K562 (cell line): ENCODE measurements at regions not wholly inside any gene's neighbourhood (a gene's known extent, or its start where the extent isn't known, plus 50 kb on each side); places are given as distances from the start of the nearest gene placed in this dataset.

Experiments
- CREB3 ChIP-seq: fragments of 450-650 bp; conservative IDR thresholded peaks from 2 replicates; pipeline ENCODE4 v1.6.1; 2016; ENCODE audit warnings: missing genetic modification characterization, low read depth, mild to moderate bottlenecking, missing compliant biosample characterization, moderate library complexity
- CXXC5 ChIP-seq: fragments of 250-450 bp; sonication (Bioruptor Pico); IDR thresholded peaks from 2 replicates; pipeline ENCODE4 v1.8.0; 2022; ENCODE audit warnings: inconsistent platforms, mild to moderate bottlenecking, moderate library complexity
- FIP1L1 ChIP-seq: fragments of 200-400 bp; formaldehyde crosslinking; IDR thresholded peaks from 2 replicates; pipeline ENCODE4 v1.6.1; 2018; ENCODE audit warnings: mild to moderate bottlenecking, low read depth, low read length; ENCODE audit not compliant: poor library complexity, severe bottlenecking
- HCFC1 ChIP-seq: IDR thresholded peaks from 2 replicates; pipeline ENCODE4 v1.6.1; 2012; ENCODE audit warnings: low read depth, low read length, improper control_type of control experiment
- KLF16 ChIP-seq: IDR thresholded peaks from 2 replicates; pipeline ENCODE4 v1.6.1; 2016; ENCODE audit warnings: antibody characterized with exemption
- MYBL2 ChIP-seq, 2 experiments: fragments of 450-650 bp in 1 of 2; sonication (generic) in 1 of 2; formaldehyde crosslinking in 1 of 2; IDR thresholded peaks; 2 replicates each; pipeline versions ENCODE4 v1.6.1 to v1.8.1; 2017 to 2022; ENCODE audit warnings: borderline replicate concordance in 1 of 2, inconsistent platforms in 1 of 2, low read depth in 1 of 2, mild to moderate bottlenecking in 1 of 2, missing genetic modification reagents in 1 of 2, moderate library complexity in 1 of 2
- NUFIP1 ChIP-seq: fragments of 450-650 bp; IDR thresholded peaks from 2 replicates; pipeline ENCODE4 v1.6.1; 2018; ENCODE audit not compliant: partially characterized antibody
- PCBP1 ChIP-seq: fragments of 200-400 bp; formaldehyde crosslinking; IDR thresholded peaks from 2 replicates; pipeline ENCODE4 v1.6.1; 2018; ENCODE audit warnings: mild to moderate bottlenecking, low read depth, low read length; ENCODE audit not compliant: poor library complexity, severe bottlenecking
- PHF21A ChIP-seq: fragments of 450-650 bp; IDR thresholded peaks from 2 replicates; pipeline ENCODE4 v1.6.1; 2017; ENCODE audit warnings: low read depth, borderline replicate concordance
- PRMT5 ChIP-seq: sonication (generic); formaldehyde crosslinking; IDR thresholded peaks from 2 replicates; pipeline ENCODE4 v1.5.0; 2020; ENCODE audit warnings: missing genetic modification reagents
- SMARCE1 ChIP-seq: fragments of 450-650 bp; IDR thresholded peaks from 2 replicates; pipeline ENCODE4 v1.7.1; 2016; ENCODE audit warnings: mild to moderate bottlenecking
- TFAM ChIP-seq: fragments of 250-450 bp; sonication (Bioruptor Pico); conservative IDR thresholded peaks from 2 replicates; pipeline ENCODE4 v1.5.0; 2021; ENCODE audit warnings: mild to moderate bottlenecking, moderate library complexity
- ZFP1 ChIP-seq: fragments of 450-650 bp; formaldehyde crosslinking; IDR thresholded peaks from 2 replicates; pipeline ENCODE4 v1.4.0; 2020; ENCODE audit warnings: mild to moderate bottlenecking, mixed read lengths
- ZFP36 ChIP-seq: fragments of 150-350 bp; IDR thresholded peaks from 2 replicates; pipeline ENCODE4 v1.6.1; 2018; ENCODE audit warnings: low read length, low read depth; ENCODE audit not compliant: partially characterized antibody
- ZNF384 ChIP-seq: IDR thresholded peaks from 2 replicates; pipeline ENCODE4 v1.6.1; 2012; ENCODE audit warnings: low read depth, low read length, improper control_type of control experiment
- ZNF609 ChIP-seq: sonication (generic); formaldehyde crosslinking; IDR thresholded peaks from 2 replicates; pipeline ENCODE4 v1.8.1; 2023; ENCODE audit warnings: missing genetic modification reagents, mild to moderate bottlenecking, borderline replicate concordance
- ZNF830 ChIP-seq: fragments of 250-450 bp; sonication (Bioruptor Pico); IDR thresholded peaks from 2 replicates; pipeline ENCODE4 v1.5.0; 2021; ENCODE audit warnings: mild to moderate bottlenecking
- TF ChIP-seq, protein P1 (sequence below): IDR thresholded peaks from 3 replicates; pipeline ENCODE4 v1.6.1; 2011; ENCODE audit warnings: borderline replicate concordance, mild to moderate bottlenecking, moderate library complexity; ENCODE audit not compliant: insufficient read length; ENCODE audit errors: extremely low read depth

- no peak for TF ChIP-seq ZFP1 (CRISPR knock-in tag)
- peak; percentile 84 for TF ChIP-seq NUFIP1
- peak; percentile 100 for TF ChIP-seq KLF16
- no peak for TF ChIP-seq PCBP1
- TF ChIP-seq HCFC1 = peak; percentile 50; the same call in 1 of the 2 replicates
- no peak for TF ChIP-seq TFAM
- peak; percentile 97 for TF ChIP-seq ZNF609
- no peak; the same call in 1 of the 2 replicates for TF ChIP-seq MYBL2 (IDR thresholded peaks at IDR 0.05; ENCODE audit: low read depth)
- TF ChIP-seq MYBL2 (CRISPR knock-in tag; IDR thresholded peaks at IDR 0.05; ENCODE audit: borderline replicate concordance) = no peak
- TF ChIP-seq CXXC5 = peak; percentile 88
- peak; percentile 60; the same call in 1 of the 2 replicates for TF ChIP-seq ZNF830 (CRISPR knock-in tag)
- TF ChIP-seq ZFP36 = peak; percentile 33
- peak; percentile 98 for TF ChIP-seq CREB3 (tag)
- no peak for TF ChIP-seq PHF21A
- TF ChIP-seq SMARCE1 = peak; percentile 100
- TF ChIP-seq ZNF384 = peak; percentile 50
- TF ChIP-seq, protein P1, sequence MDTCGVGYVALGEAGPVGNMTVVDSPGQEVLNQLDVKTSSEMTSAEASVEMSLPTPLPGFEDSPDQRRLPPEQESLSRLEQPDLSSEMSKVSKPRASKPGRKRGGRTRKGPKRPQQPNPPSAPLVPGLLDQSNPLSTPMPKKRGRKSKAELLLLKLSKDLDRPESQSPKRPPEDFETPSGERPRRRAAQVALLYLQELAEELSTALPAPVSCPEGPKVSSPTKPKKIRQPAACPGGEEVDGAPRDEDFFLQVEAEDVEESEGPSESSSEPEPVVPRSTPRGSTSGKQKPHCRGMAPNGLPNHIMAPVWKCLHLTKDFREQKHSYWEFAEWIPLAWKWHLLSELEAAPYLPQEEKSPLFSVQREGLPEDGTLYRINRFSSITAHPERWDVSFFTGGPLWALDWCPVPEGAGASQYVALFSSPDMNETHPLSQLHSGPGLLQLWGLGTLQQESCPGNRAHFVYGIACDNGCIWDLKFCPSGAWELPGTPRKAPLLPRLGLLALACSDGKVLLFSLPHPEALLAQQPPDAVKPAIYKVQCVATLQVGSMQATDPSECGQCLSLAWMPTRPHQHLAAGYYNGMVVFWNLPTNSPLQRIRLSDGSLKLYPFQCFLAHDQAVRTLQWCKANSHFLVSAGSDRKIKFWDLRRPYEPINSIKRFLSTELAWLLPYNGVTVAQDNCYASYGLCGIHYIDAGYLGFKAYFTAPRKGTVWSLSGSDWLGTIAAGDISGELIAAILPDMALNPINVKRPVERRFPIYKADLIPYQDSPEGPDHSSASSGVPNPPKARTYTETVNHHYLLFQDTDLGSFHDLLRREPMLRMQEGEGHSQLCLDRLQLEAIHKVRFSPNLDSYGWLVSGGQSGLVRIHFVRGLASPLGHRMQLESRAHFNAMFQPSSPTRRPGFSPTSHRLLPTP = no peak
- no peak for TF ChIP-seq FIP1L1
- no peak for TF ChIP-seq PRMT5
These were observed 53.9 kb upstream of the ACVR1 start (continued) for GRCh38 chr2:157929871-157930667.
